Fibroblast of the conjunctiva (primary cell): ENCODE measurements at regions not wholly inside any gene's neighbourhood (a gene's known extent, or its start where the extent isn't known, plus 50 kb on each side); places are given as distances from the start of the nearest gene placed in this dataset.
A peak's percentile ranks its signal among the peaks of the same experiment; 100 is the strongest.

ENCODE experiments used
- DNase-seq: peaks from one replicate; pipeline ENCODE4 v3.0.0-alpha.2; 2010; ENCODE audit warnings: low read depth

- no peak for DNase-seq
These were observed 72.8 kb upstream of the SEMA3C start for GRCh38 chr7:80991654-80992053.

- no peak for DNase-seq
These were observed 65.8 kb upstream of the SEMA3C start for GRCh38 chr7:80984619-80985018.

GRCh38 chr7:80981405-80981804, 62.6 kb upstream of the SEMA3C start:
- DNase-seq: no peak

DNA sequence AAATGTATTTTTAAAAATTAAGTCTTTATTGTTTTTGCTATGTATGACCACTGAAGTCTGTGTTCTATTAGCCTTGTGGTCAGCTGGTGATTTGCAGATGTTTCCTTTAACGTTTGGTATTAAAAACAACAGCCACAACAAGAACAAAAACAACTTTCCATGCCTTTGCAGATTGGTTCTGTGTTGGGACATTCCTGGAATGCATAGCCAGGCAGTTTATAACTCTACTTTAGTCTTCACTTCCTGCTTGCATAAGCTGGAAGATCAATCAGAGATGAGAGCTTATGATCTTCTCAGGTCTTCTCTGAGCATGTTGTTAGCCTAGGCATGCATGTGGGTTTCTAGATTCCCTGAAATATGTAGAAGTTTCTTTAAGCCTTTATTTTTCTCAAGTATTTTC, 58.9 kb upstream of the SEMA3C start:
- DNase-seq: peak; percentile 43

- no peak for DNase-seq
These were observed 55.8 kb upstream of the SEMA3C start for GRCh38 chr7:80974396-80975358.

- no peak for DNase-seq
These were observed 52.4 kb upstream of the SEMA3C start for GRCh38 chr7:80971225-80971624.
